ENCODE measurements at regions not wholly inside any gene's neighbourhood (a gene's known extent, or its start where the extent isn't known, plus 50 kb on each side); places are given as distances from the start of the nearest gene placed in this dataset.

- Histone ChIP-seq H3K27me3 (ENCODE audit: control insufficient read depth in 1 of 2, insufficient read depth in 2 of 2, low read length in 1 of 2) (no peaks in the 10 kb centered on the region), H3K4me3 (ENCODE audit: low read length in 2 of 2) (no peak overlapping the region), H3K9me3 (ENCODE audit: control insufficient read depth, low read length) (no peaks in the 10 kb centered on the region), H3K36me3 (ENCODE audit: control insufficient read depth in 1 of 2, insufficient read depth in 2 of 2, low read length in 1 of 2) (no peaks in the 10 kb centered on the region), H3K27ac (ENCODE audit: low read depth in 1 of 2, low read length in 2 of 2) (no peak overlapping the region), H3K4me1 (ENCODE audit: control insufficient read depth in 1 of 2, insufficient read depth in 2 of 2, low read length in 2 of 2) (peaks cover 0 to 2% of the 10 kb centered on the region in 2 donors)
- ATAC-seq (ENCODE audit: low FRiP score) (no peak), DNase-seq (no peak)
- intact Hi-C loops (cut with DNase I), result no loop called here
- 94 to 97% methylated on average over 2 of the region's 2 CpGs for WGBS, 2 donors
Observed at GRCh38 chr3:70731046-70731445, 418.6 kb upstream of the MDFIC2 start.

GRCh38 chr3:70729845-70730244, 417.4 kb upstream of the MDFIC2 start:
- WGBS, 2 donors, result 60 to 65% methylated on average over 3 of the region's 3 CpGs
- DNase-seq, result no peak
- no peak overlapping the region for H3K27ac ChIP-seq (ENCODE audit: low read depth in 1 of 2, low read length in 2 of 2)
- intact Hi-C loops (cut with DNase I), result no loop called here
- no peak overlapping the region for H3K4me3 ChIP-seq (ENCODE audit: low read length in 2 of 2)
- no peak for ATAC-seq (ENCODE audit: low FRiP score)
- H3K36me3 ChIP-seq (ENCODE audit: control insufficient read depth in 1 of 2, insufficient read depth in 2 of 2, low read length in 1 of 2), result no peaks in the 10 kb centered on the region
- H3K27me3 ChIP-seq (ENCODE audit: control insufficient read depth in 1 of 2, insufficient read depth in 2 of 2, low read length in 1 of 2), result no peaks in the 10 kb centered on the region
- peaks cover 0 to 2% of the 10 kb centered on the region in 2 donors for H3K4me1 ChIP-seq (ENCODE audit: control insufficient read depth in 1 of 2, insufficient read depth in 2 of 2, low read length in 2 of 2)
- no peaks in the 10 kb centered on the region for H3K9me3 ChIP-seq (ENCODE audit: control insufficient read depth, low read length)

GRCh38 chr3:70728311-70728710, 415.9 kb upstream of the MDFIC2 start:
- Histone ChIP-seq H3K36me3 (ENCODE audit: control insufficient read depth in 1 of 2, insufficient read depth in 2 of 2, low read length in 1 of 2) (no peaks in the 10 kb centered on the region), H3K27ac (ENCODE audit: low read depth in 1 of 2, low read length in 2 of 2) (no peak overlapping the region), H3K4me3 (ENCODE audit: low read length in 2 of 2) (no peak overlapping the region), H3K27me3 (ENCODE audit: control insufficient read depth in 1 of 2, insufficient read depth in 2 of 2, low read length in 1 of 2) (no peaks in the 10 kb centered on the region), H3K4me1 (ENCODE audit: control insufficient read depth in 1 of 2, insufficient read depth in 2 of 2, low read length in 2 of 2) (peaks cover 0 to 2% of the 10 kb centered on the region in 2 donors), H3K9me3 (ENCODE audit: control insufficient read depth, low read length) (no peaks in the 10 kb centered on the region)
- intact Hi-C loops (cut with DNase I), result no loop called here
- ATAC-seq (ENCODE audit: low FRiP score) (no peak), DNase-seq (no peak)
- WGBS, 2 donors, result 6 to 11% methylated on average over 1 of the region's 1 CpG

- H3K4me1 ChIP-seq (ENCODE audit: control insufficient read depth in 1 of 2, insufficient read depth in 2 of 2, low read length in 2 of 2), result peaks cover 0 to 2% of the 10 kb centered on the region in 2 donors
- no peaks in the 10 kb centered on the region for H3K27me3 ChIP-seq (ENCODE audit: control insufficient read depth in 1 of 2, insufficient read depth in 2 of 2, low read length in 1 of 2)
- no peak overlapping the region for H3K27ac ChIP-seq (ENCODE audit: low read depth in 1 of 2, low read length in 2 of 2)
- no peak for DNase-seq
- H3K4me3 ChIP-seq (ENCODE audit: low read length in 2 of 2), result no peak overlapping the region
- WGBS, 2 donors, result 95 to 99% methylated on average over 2 of the region's 2 CpGs
- H3K9me3 ChIP-seq (ENCODE audit: control insufficient read depth, low read length), result no peaks in the 10 kb centered on the region
- no peak for ATAC-seq (ENCODE audit: low FRiP score)
- intact Hi-C loops (cut with DNase I), result no loop called here
- H3K36me3 ChIP-seq (ENCODE audit: control insufficient read depth in 1 of 2, insufficient read depth in 2 of 2, low read length in 1 of 2), result no peaks in the 10 kb centered on the region
Observed at GRCh38 chr3:70726961-70727360, 414.5 kb upstream of the MDFIC2 start.

- 93 to 95% methylated on average over 5 of the region's 5 CpGs for WGBS, 2 donors
- no peak for ATAC-seq (ENCODE audit: low FRiP score)
- no peaks in the 10 kb centered on the region for H3K9me3 ChIP-seq (ENCODE audit: control insufficient read depth, low read length)
- no peak overlapping the region for H3K27ac ChIP-seq (ENCODE audit: low read depth in 1 of 2, low read length in 2 of 2)
- intact Hi-C loops (cut with DNase I), result no loop called here
- no peaks in the 10 kb centered on the region for H3K36me3 ChIP-seq (ENCODE audit: control insufficient read depth in 1 of 2, insufficient read depth in 2 of 2, low read length in 1 of 2)
- H3K4me1 ChIP-seq (ENCODE audit: control insufficient read depth in 1 of 2, insufficient read depth in 2 of 2, low read length in 2 of 2), result peaks cover 0 to 2% of the 10 kb centered on the region in 2 donors
- H3K4me3 ChIP-seq (ENCODE audit: low read length in 2 of 2), result no peak overlapping the region
- no peak for DNase-seq
- H3K27me3 ChIP-seq (ENCODE audit: control insufficient read depth in 1 of 2, insufficient read depth in 2 of 2, low read length in 1 of 2), result no peaks in the 10 kb centered on the region
Observed at GRCh38 chr3:70726096-70726938, 413.9 kb upstream of the MDFIC2 start.

GRCh38 chr3:70722018-70722417, 409.6 kb upstream of the MDFIC2 start:
- intact Hi-C loops (cut with DNase I), result no loop called here
- no peak for DNase-seq
- no peak for ATAC-seq (ENCODE audit: low FRiP score)
- H3K9me3 ChIP-seq (ENCODE audit: control insufficient read depth, low read length), result no peaks in the 10 kb centered on the region
- whole genome bisulfite sequencing, 2 donors, result 100% methylated on average over 1 of the region's 1 CpG
- no peak overlapping the region for H3K27ac ChIP-seq (ENCODE audit: low read depth in 1 of 2, low read length in 2 of 2)
- H3K4me3 ChIP-seq (ENCODE audit: low read length in 2 of 2), result no peak overlapping the region
- no peaks in the 10 kb centered on the region for H3K27me3 ChIP-seq (ENCODE audit: control insufficient read depth in 1 of 2, insufficient read depth in 2 of 2, low read length in 1 of 2)
- H3K4me1 ChIP-seq (ENCODE audit: control insufficient read depth in 1 of 2, insufficient read depth in 2 of 2, low read length in 2 of 2), result peaks cover 0 to 2% of the 10 kb centered on the region in 2 donors
- no peaks in the 10 kb centered on the region for H3K36me3 ChIP-seq (ENCODE audit: control insufficient read depth in 1 of 2, insufficient read depth in 2 of 2, low read length in 1 of 2)

GRCh38 chr3:70716832-70717231, 404.4 kb upstream of the MDFIC2 start:
- H3K36me3 ChIP-seq (ENCODE audit: control insufficient read depth in 1 of 2, insufficient read depth in 2 of 2, low read length in 1 of 2), result no peaks in the 10 kb centered on the region
- H3K4me1 ChIP-seq (ENCODE audit: control insufficient read depth in 1 of 2, insufficient read depth in 2 of 2, low read length in 2 of 2), result no peaks in the 10 kb centered on the region
- H3K27me3 ChIP-seq (ENCODE audit: control insufficient read depth in 1 of 2, insufficient read depth in 2 of 2, low read length in 1 of 2), result no peaks in the 10 kb centered on the region
- intact Hi-C loops (cut with DNase I), result loop anchor here (5.0 to 10.0 kb wide), 6 partner anchors 248 to 938 kb away; partner anchors contain the start of gene FOXP1 (in 1 of the 2)
- no peak overlapping the region for H3K4me3 ChIP-seq (ENCODE audit: low read length in 2 of 2)
- peaks cover 5% of the 10 kb centered on the region for H3K9me3 ChIP-seq (ENCODE audit: control insufficient read depth, low read length)
- DNase-seq (peak in 1 of 2 donors; percentile 45), ATAC-seq (ENCODE audit: low FRiP score) (no peak)
- 9 to 14% methylated on average over 4 of the region's 4 CpGs for WGBS, 2 donors
- H3K27ac ChIP-seq (ENCODE audit: low read depth in 1 of 2, low read length in 2 of 2), result no peak overlapping the region

- DNase-seq (no peak), ATAC-seq (ENCODE audit: low FRiP score) (no peak)
- Histone ChIP-seq H3K36me3 (ENCODE audit: control insufficient read depth in 1 of 2, insufficient read depth in 2 of 2, low read length in 1 of 2) (no peaks in the 10 kb centered on the region), H3K27ac (ENCODE audit: low read depth in 1 of 2, low read length in 2 of 2) (no peak overlapping the region), H3K9me3 (ENCODE audit: control insufficient read depth, low read length) (peaks cover 7% of the 10 kb centered on the region), H3K4me3 (ENCODE audit: low read length in 2 of 2) (no peak overlapping the region), H3K27me3 (ENCODE audit: control insufficient read depth in 1 of 2, insufficient read depth in 2 of 2, low read length in 1 of 2) (no peaks in the 10 kb centered on the region), H3K4me1 (ENCODE audit: control insufficient read depth in 1 of 2, insufficient read depth in 2 of 2, low read length in 2 of 2) (no peaks in the 10 kb centered on the region)
- intact Hi-C loops (cut with DNase I), result loop anchor here (10.0 kb wide), 5 partner anchors 252 to 942 kb away; partner anchors contain the start of gene FOXP1 (in 1 of the 2)
- WGBS, 2 donors, result 96 to 100% methylated on average over 1 of the region's 1 CpG
Observed at GRCh38 chr3:70712449-70713082, 400.1 kb upstream of the MDFIC2 start.
